CD4-positive, alpha-beta T cell (primary cell): ENCODE measurements at regions not wholly inside any gene's neighbourhood (a gene's known extent, or its start where the extent isn't known, plus 50 kb on each side); places are given as distances from the start of the nearest gene placed in this dataset.

Experiments used
- ATAC-seq: fragments of 200-7000 bp; cut with Tn5 transposase; one replicate; pipeline ENCODE4 v1.10.0; 2022; ENCODE audit warnings: mild to moderate bottlenecking; ENCODE audit not compliant: poor library complexity
- CTCF ChIA-PET: fragments of 350-600 bp; sonication (Branson Sonifier 250); formaldehyde crosslinking; loops from one replicate; lab custom pipeline; 2021; ENCODE audit warnings: antibody characterized with exemption, inconsistent platforms; lab: Charles Lee
- POLR2A ChIA-PET: fragments of 350-600 bp; sonication (Branson Sonifier 250); formaldehyde crosslinking; loops from one replicate; lab custom pipeline; 2021; ENCODE audit warnings: antibody characterized with exemption, inconsistent platforms; lab: Charles Lee
- DNase-seq, 14 experiments: peaks; one replicate each; pipeline ENCODE4 v3.0.0-alpha.2; 2013 to 2020; ENCODE audit warnings: mixed read lengths in 2 of 14
- H3K27ac ChIP-seq, 2 donors: one replicate each; pipeline versions ENCODE4 v1.5.1 to v1.7.0; 2013; ENCODE audit warnings: low read length in 2 of 2, low read depth in 1 of 2, mild to moderate bottlenecking in 1 of 2
- H3K27me3 ChIP-seq, 2 experiments: 1 replicate in 1 of 2; 2 replicates in 1 of 2; pipeline versions ENCODE4 v1.6.1 to v1.7.0; 2013; ENCODE audit warnings: low read length in 2 of 2, control low read depth in 1 of 2, mild to moderate bottlenecking in 1 of 2, moderate library complexity in 1 of 2; ENCODE audit not compliant: insufficient read depth in 2 of 2, control insufficient read depth in 1 of 2
- H3K36me3 ChIP-seq: one replicate; pipeline ENCODE4 v1.6.1; 2013; ENCODE audit warnings: low read length, control low read depth; ENCODE audit not compliant: insufficient read depth
- H3K4me1 ChIP-seq: one replicate; pipeline ENCODE4 v1.6.1; 2013; ENCODE audit warnings: low read length, control low read depth; ENCODE audit not compliant: insufficient read depth
- H3K4me3 ChIP-seq: one replicate; pipeline ENCODE4 v1.5.1; 2013; ENCODE audit warnings: mild to moderate bottlenecking, low read length, moderate library complexity
- H3K9me3 ChIP-seq, 2 experiments: 1 replicate in 1 of 2; 2 replicates in 1 of 2; pipeline versions ENCODE4 v1.6.1 to v1.7.0; 2013; ENCODE audit warnings: low read length in 2 of 2, mild to moderate bottlenecking in 2 of 2, control low read depth in 1 of 2, moderate library complexity in 1 of 2; ENCODE audit not compliant: control insufficient read depth in 1 of 2, insufficient read depth in 1 of 2
- H3K27ac Mint-ChIP-seq: one replicate; pipeline ENCODE4 v1.8.0; 2020; ENCODE audit warnings: mixed read lengths
- H3K27me3 Mint-ChIP-seq: one replicate; pipeline ENCODE4 v1.8.0; 2021; ENCODE audit warnings: mixed read lengths
- H3K36me3 Mint-ChIP-seq: one replicate; pipeline ENCODE4 v1.8.0; 2021; ENCODE audit warnings: low read depth, mixed read lengths
- H3K4me1 Mint-ChIP-seq: one replicate; pipeline ENCODE4 v1.8.0; 2021; ENCODE audit warnings: low read depth, mixed read lengths
- H3K4me3 Mint-ChIP-seq: one replicate; pipeline ENCODE4 v1.8.0; 2020; ENCODE audit warnings: mild to moderate bottlenecking, mixed read lengths
- H3K9me3 Mint-ChIP-seq: one replicate; pipeline ENCODE4 v1.8.0; 2020; ENCODE audit warnings: mixed read lengths
- intact Hi-C, 2 experiments: fragments of 100-400 bp; cut with DNase I in 1 of 2; cut with micrococcal nuclease in 1 of 2; formaldehyde crosslinking; loops; one replicate each; pipeline versions ENCODE4 v1.15.1 to v1.9.0; 2023 to 2025; cut with DNase I, micrococcal nuclease
- TF ChIP-seq, protein P1 (sequence below): fragments of 200-600 bp; IDR thresholded peaks from one replicate; pipeline ENCODE4 v1.8.0; 2022; ENCODE audit warnings: antibody characterized with exemption, mild to moderate bottlenecking

- Mint-ChIP-seq H3K27ac (no peak overlapping the region), H3K9me3 (no peaks in the 10 kb centered on the region), H3K4me1 (no peaks in the 10 kb centered on the region), H3K36me3 (no peaks in the 10 kb centered on the region), H3K27me3 (no peaks in the 10 kb centered on the region), H3K4me3 (no peak overlapping the region)
- intact Hi-C loops = no loop called here
- H3K27me3 ChIP-seq = peaks cover 0 to 2% of the 10 kb centered on the region in 2 experiments
- no peaks in the 10 kb centered on the region for H3K36me3 ChIP-seq
- H3K4me3 ChIP-seq = no peak overlapping the region
- TF ChIP-seq, protein P1, sequence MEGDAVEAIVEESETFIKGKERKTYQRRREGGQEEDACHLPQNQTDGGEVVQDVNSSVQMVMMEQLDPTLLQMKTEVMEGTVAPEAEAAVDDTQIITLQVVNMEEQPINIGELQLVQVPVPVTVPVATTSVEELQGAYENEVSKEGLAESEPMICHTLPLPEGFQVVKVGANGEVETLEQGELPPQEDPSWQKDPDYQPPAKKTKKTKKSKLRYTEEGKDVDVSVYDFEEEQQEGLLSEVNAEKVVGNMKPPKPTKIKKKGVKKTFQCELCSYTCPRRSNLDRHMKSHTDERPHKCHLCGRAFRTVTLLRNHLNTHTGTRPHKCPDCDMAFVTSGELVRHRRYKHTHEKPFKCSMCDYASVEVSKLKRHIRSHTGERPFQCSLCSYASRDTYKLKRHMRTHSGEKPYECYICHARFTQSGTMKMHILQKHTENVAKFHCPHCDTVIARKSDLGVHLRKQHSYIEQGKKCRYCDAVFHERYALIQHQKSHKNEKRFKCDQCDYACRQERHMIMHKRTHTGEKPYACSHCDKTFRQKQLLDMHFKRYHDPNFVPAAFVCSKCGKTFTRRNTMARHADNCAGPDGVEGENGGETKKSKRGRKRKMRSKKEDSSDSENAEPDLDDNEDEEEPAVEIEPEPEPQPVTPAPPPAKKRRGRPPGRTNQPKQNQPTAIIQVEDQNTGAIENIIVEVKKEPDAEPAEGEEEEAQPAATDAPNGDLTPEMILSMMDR = no peak
- no peaks in the 10 kb centered on the region for H3K4me1 ChIP-seq
- no peaks in the 10 kb centered on the region for H3K9me3 ChIP-seq
- DNase-seq (no peak), ATAC-seq (no peak)
- no peak overlapping the region for H3K27ac ChIP-seq
- ChIA-PET POLR2A (no interaction called here), CTCF (no interaction called here)
These were observed 58.9 kb upstream of the NAA20 start for GRCh38 chr20:19958219-19958618.

DNA sequence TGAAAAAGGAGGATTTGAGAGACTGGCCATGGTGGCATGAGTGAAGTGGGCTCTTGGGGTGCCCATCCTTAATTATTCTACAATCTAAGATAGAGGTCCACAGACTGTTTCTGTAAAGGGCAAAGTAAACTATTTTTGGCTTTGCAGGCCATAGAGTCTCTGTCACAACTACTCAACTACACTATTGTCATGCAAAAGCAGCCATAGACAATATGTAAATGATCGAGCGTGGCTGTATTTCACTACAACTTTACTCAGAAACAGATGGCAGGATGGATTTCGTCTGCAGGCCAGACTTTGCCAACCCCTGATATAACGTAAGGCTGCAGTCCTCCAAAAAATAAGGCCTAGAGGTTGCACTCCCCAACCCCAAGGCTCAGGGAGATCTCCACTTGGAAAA is 58.2 kb upstream of the NAA20 start:
- H3K4me3 ChIP-seq = no peak overlapping the region
- no peak overlapping the region for H3K27ac Mint-ChIP-seq
- no peaks in the 10 kb centered on the region for H3K9me3 ChIP-seq
- H3K4me1 Mint-ChIP-seq = no peaks in the 10 kb centered on the region
- no peak overlapping the region for H3K4me3 Mint-ChIP-seq
- peaks cover 0 to 2% of the 10 kb centered on the region in 2 experiments for H3K27me3 ChIP-seq
- H3K27me3 Mint-ChIP-seq = no peaks in the 10 kb centered on the region
- CTCF ChIA-PET = no interaction called here
- no peaks in the 10 kb centered on the region for H3K9me3 Mint-ChIP-seq
- no peak for ATAC-seq
- no peaks in the 10 kb centered on the region for H3K36me3 ChIP-seq
- no peaks in the 10 kb centered on the region for H3K36me3 Mint-ChIP-seq
- no peak overlapping the region for H3K27ac ChIP-seq
- TF ChIP-seq, protein P1 = no peak
- intact Hi-C loops = no loop called here
- POLR2A ChIA-PET = no interaction called here
- no peaks in the 10 kb centered on the region for H3K4me1 ChIP-seq
- DNase-seq = no peak

- ATAC-seq = no peak
- H3K36me3 Mint-ChIP-seq = no peaks in the 10 kb centered on the region
- no peak overlapping the region for H3K27ac Mint-ChIP-seq
- Histone ChIP-seq H3K27me3 (peaks cover 0 to 2% of the 10 kb centered on the region in 2 experiments), H3K4me1 (no peaks in the 10 kb centered on the region), H3K36me3 (no peaks in the 10 kb centered on the region), H3K4me3 (no peak overlapping the region), H3K9me3 (no peaks in the 10 kb centered on the region), H3K27ac (no peak overlapping the region)
- no peaks in the 10 kb centered on the region for H3K4me1 Mint-ChIP-seq
- no peak for DNase-seq
- POLR2A ChIA-PET = no interaction called here
- CTCF ChIA-PET = no interaction called here
- intact Hi-C loops = no loop called here
- H3K9me3 Mint-ChIP-seq = no peaks in the 10 kb centered on the region
- no peaks in the 10 kb centered on the region for H3K27me3 Mint-ChIP-seq
- no peak overlapping the region for H3K4me3 Mint-ChIP-seq
- TF ChIP-seq, protein P1 = no peak
These were observed 56.4 kb upstream of the NAA20 start for GRCh38 chr20:19960745-19961144.
